T-helper 2 cell treated with Interferon-gamma antibody and Interleukin-4, amounts not matched to agents 5 μg/mL and 100 μg/mL, for 36 hours (primary cell): ENCODE measurements at regions not wholly inside any gene's neighbourhood (a gene's known extent, or its start where the extent isn't known, plus 50 kb on each side); places are given as distances from the start of the nearest gene placed in this dataset.

ENCODE experiments used
- DNase-seq: peaks from one replicate; pipeline ENCODE4 v3.0.0; 2021; ENCODE audit warnings: low spot score
- H3K27ac Mint-ChIP-seq: one replicate; pipeline ENCODE4 v1.8.0; 2021; ENCODE audit warnings: mild to moderate bottlenecking, mixed read lengths
- H3K27me3 Mint-ChIP-seq: one replicate; pipeline ENCODE4 v1.8.0; 2021; ENCODE audit warnings: low read depth, mixed read lengths
- H3K36me3 Mint-ChIP-seq: one replicate; pipeline ENCODE4 v1.8.0; 2021; ENCODE audit warnings: low read depth, mixed read lengths
- H3K4me1 Mint-ChIP-seq: one replicate; pipeline ENCODE4 v1.8.0; 2021; ENCODE audit warnings: low read depth, mixed read lengths
- H3K4me3 Mint-ChIP-seq: one replicate; pipeline ENCODE4 v1.8.0; 2022; ENCODE audit warnings: mild to moderate bottlenecking, moderate library complexity, mixed read lengths
- H3K9me3 Mint-ChIP-seq: one replicate; pipeline ENCODE4 v1.8.0; 2021; ENCODE audit warnings: mixed read lengths

GRCh38 chr2:22690096-22690495 is 694.9 kb upstream of the KLHL29 start:
- Mint-ChIP-seq H3K4me3 (no peak overlapping the region), H3K27me3 (no peaks in the 10 kb centered on the region), H3K9me3 (peaks cover 4% of the 10 kb centered on the region), H3K27ac (no peak overlapping the region), H3K36me3 (no peaks in the 10 kb centered on the region), H3K4me1 (no peaks in the 10 kb centered on the region)
- no peak for DNase-seq

DNA sequence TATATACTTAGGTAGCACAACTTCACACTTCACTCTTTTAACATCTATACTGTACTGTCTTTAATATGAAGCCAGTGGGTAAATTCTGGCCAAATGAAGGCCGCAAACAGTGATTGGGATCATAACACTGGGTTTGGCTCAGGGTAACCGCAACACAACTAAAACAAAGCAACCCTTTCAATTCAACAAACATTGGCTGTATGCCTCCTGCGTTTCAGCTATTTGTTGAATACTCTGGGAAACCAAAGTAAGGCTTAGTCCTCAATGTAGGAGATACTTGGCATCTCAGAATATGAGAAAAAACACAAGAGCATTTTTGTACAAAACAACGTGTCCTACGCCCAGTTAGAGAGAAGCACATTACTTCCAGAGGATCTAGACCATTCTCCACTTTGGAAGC is 693.3 kb upstream of the KLHL29 start:
- no peak for DNase-seq
- no peaks in the 10 kb centered on the region for H3K4me1 Mint-ChIP-seq
- no peaks in the 10 kb centered on the region for H3K36me3 Mint-ChIP-seq
- H3K27ac Mint-ChIP-seq = no peak overlapping the region
- H3K4me3 Mint-ChIP-seq = no peak overlapping the region
- no peaks in the 10 kb centered on the region for H3K27me3 Mint-ChIP-seq
- peaks cover 4% of the 10 kb centered on the region for H3K9me3 Mint-ChIP-seq

GRCh38 chr2:22692746-22693145 is 692.2 kb upstream of the KLHL29 start:
- H3K4me3 Mint-ChIP-seq = no peak overlapping the region
- no peak overlapping the region for H3K27ac Mint-ChIP-seq
- H3K36me3 Mint-ChIP-seq = no peaks in the 10 kb centered on the region
- H3K27me3 Mint-ChIP-seq = no peaks in the 10 kb centered on the region
- DNase-seq = no peak
- no peaks in the 10 kb centered on the region for H3K9me3 Mint-ChIP-seq
- no peaks in the 10 kb centered on the region for H3K4me1 Mint-ChIP-seq

GRCh38 chr2:22694300-22694699 is 690.7 kb upstream of the KLHL29 start:
- H3K27ac Mint-ChIP-seq = no peak overlapping the region
- DNase-seq = no peak
- H3K9me3 Mint-ChIP-seq = no peaks in the 10 kb centered on the region
- H3K4me3 Mint-ChIP-seq = no peak overlapping the region
- H3K27me3 Mint-ChIP-seq = no peaks in the 10 kb centered on the region
- H3K36me3 Mint-ChIP-seq = no peaks in the 10 kb centered on the region
- H3K4me1 Mint-ChIP-seq = no peaks in the 10 kb centered on the region

DNA sequence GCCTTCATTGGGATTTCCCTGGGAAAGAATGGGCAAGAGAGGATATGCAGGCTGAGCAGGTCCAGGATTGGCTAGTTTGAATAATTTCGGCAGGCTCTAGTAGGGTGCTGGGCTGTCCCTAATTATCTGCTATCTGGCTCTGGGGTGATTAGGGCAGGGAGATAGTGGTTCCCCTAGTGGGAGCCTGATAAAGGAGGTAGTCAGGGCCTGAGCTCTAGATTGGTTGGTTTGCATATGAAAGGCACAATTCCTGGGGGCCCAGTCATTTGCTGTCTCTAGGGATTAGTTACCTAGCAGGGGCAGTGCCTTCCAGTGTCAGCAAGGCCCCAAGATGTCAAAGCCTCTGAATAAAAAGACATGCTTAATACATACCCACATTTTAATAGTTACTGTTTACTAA is 690.1 kb upstream of the KLHL29 start:
- DNase-seq = no peak
- H3K9me3 Mint-ChIP-seq = no peaks in the 10 kb centered on the region
- no peaks in the 10 kb centered on the region for H3K4me1 Mint-ChIP-seq
- no peaks in the 10 kb centered on the region for H3K36me3 Mint-ChIP-seq
- no peaks in the 10 kb centered on the region for H3K27me3 Mint-ChIP-seq
- H3K4me3 Mint-ChIP-seq = no peak overlapping the region
- no peak overlapping the region for H3K27ac Mint-ChIP-seq

- H3K27me3 Mint-ChIP-seq = no peaks in the 10 kb centered on the region
- H3K4me1 Mint-ChIP-seq = no peaks in the 10 kb centered on the region
- no peak overlapping the region for H3K4me3 Mint-ChIP-seq
- DNase-seq = no peak
- H3K9me3 Mint-ChIP-seq = no peaks in the 10 kb centered on the region
- H3K27ac Mint-ChIP-seq = no peak overlapping the region
- no peaks in the 10 kb centered on the region for H3K36me3 Mint-ChIP-seq
Measured at GRCh38 chr2:22697054-22697788, 687.8 kb upstream of the KLHL29 start.

- no peak overlapping the region for H3K27ac Mint-ChIP-seq
- H3K27me3 Mint-ChIP-seq = no peaks in the 10 kb centered on the region
- H3K4me3 Mint-ChIP-seq = no peak overlapping the region
- H3K4me1 Mint-ChIP-seq = no peaks in the 10 kb centered on the region
- no peaks in the 10 kb centered on the region for H3K9me3 Mint-ChIP-seq
- no peaks in the 10 kb centered on the region for H3K36me3 Mint-ChIP-seq
- no peak for DNase-seq
Measured at GRCh38 chr2:22701561-22702160, 683.3 kb upstream of the KLHL29 start.

DNA sequence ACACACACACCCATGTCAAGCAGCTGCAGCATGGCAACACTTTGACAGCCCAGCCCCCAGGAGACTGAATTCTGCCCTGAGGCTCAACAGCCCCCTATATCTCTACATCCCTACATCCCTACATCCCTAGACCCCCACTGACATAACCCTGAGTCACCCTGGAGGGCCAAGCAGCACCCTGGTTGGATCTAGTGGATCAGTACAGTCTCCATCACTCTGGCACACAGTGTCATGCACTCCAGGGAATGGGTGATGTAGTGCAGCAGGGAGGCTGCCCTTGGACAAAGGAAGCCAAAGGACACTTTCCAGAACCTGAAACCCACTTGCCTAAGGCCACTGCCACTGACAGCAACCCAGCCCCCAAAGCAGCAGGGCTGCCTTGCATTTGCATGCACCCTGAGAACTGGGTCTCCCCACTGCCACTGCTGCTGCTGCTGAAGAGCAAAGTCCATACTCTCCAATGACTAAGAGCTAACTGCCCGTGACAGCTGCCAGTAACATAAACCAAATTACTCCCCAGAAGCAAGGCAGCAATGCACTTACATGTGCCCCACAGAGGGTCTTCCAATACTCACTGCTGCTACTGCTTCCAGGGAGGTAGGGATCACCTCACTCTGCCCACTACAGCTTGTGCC is 681.6 kb upstream of the KLHL29 start:
- Mint-ChIP-seq H3K4me1 (no peaks in the 10 kb centered on the region), H3K4me3 (no peak overlapping the region), H3K27ac (no peak overlapping the region), H3K36me3 (no peaks in the 10 kb centered on the region), H3K27me3 (no peaks in the 10 kb centered on the region), H3K9me3 (peaks cover 1% of the 10 kb centered on the region)
- no peak for DNase-seq

- H3K4me1 Mint-ChIP-seq = no peaks in the 10 kb centered on the region
Measured at GRCh38 chr2:22719396-22719795, 665.6 kb upstream of the KLHL29 start.

GRCh38 chr2:22729466-22729865 is 655.5 kb upstream of the KLHL29 start:
- DNase-seq = no peak
- Mint-ChIP-seq H3K27me3 (no peaks in the 10 kb centered on the region), H3K4me3 (no peak overlapping the region), H3K4me1 (no peaks in the 10 kb centered on the region), H3K36me3 (no peaks in the 10 kb centered on the region), H3K9me3 (peaks cover 19% of the 10 kb centered on the region), H3K27ac (no peak overlapping the region)

More at GRCh38 chr2:22719396-22719795, 665.6 kb upstream of the KLHL29 start:
- Mint-ChIP-seq H3K4me3 (no peak overlapping the region), H3K36me3 (no peaks in the 10 kb centered on the region), H3K27me3 (no peaks in the 10 kb centered on the region), H3K9me3 (peaks cover 22% of the 10 kb centered on the region), H3K27ac (no peak overlapping the region)
- no peak for DNase-seq

- Mint-ChIP-seq H3K4me1 (no peaks in the 10 kb centered on the region), H3K4me3 (no peak overlapping the region), H3K36me3 (no peaks in the 10 kb centered on the region), H3K27ac (no peak overlapping the region), H3K27me3 (no peaks in the 10 kb centered on the region), H3K9me3 (peaks cover 14% of the 10 kb centered on the region)
- DNase-seq = no peak
Measured at GRCh38 chr2:22734373-22735045, 650.5 kb upstream of the KLHL29 start.

GRCh38 chr2:22737144-22737543 is 647.8 kb upstream of the KLHL29 start:
- H3K4me3 Mint-ChIP-seq = no peak overlapping the region
- H3K27ac Mint-ChIP-seq = no peak overlapping the region
- H3K9me3 Mint-ChIP-seq = no peaks in the 10 kb centered on the region
- no peaks in the 10 kb centered on the region for H3K27me3 Mint-ChIP-seq
- no peaks in the 10 kb centered on the region for H3K36me3 Mint-ChIP-seq
- H3K4me1 Mint-ChIP-seq = no peaks in the 10 kb centered on the region
- DNase-seq = no peak

- H3K27me3 Mint-ChIP-seq = no peaks in the 10 kb centered on the region
- DNase-seq = no peak
- no peak overlapping the region for H3K27ac Mint-ChIP-seq
- H3K4me3 Mint-ChIP-seq = no peak overlapping the region
- H3K4me1 Mint-ChIP-seq = no peaks in the 10 kb centered on the region
- H3K36me3 Mint-ChIP-seq = no peaks in the 10 kb centered on the region
- H3K9me3 Mint-ChIP-seq = peaks cover 6% of the 10 kb centered on the region
Measured at GRCh38 chr2:22741216-22741615, 643.8 kb upstream of the KLHL29 start.

- H3K4me1 Mint-ChIP-seq = no peaks in the 10 kb centered on the region
- no peak overlapping the region for H3K4me3 Mint-ChIP-seq
- no peaks in the 10 kb centered on the region for H3K27me3 Mint-ChIP-seq
- no peaks in the 10 kb centered on the region for H3K36me3 Mint-ChIP-seq
- H3K9me3 Mint-ChIP-seq = peaks cover 7% of the 10 kb centered on the region
- no peak overlapping the region for H3K27ac Mint-ChIP-seq
- DNase-seq = no peak
Measured at GRCh38 chr2:22748909-22749308, 636.1 kb upstream of the KLHL29 start.
